ENCODE measurements at regions not wholly inside any gene's neighbourhood (a gene's known extent, or its start where the extent isn't known, plus 50 kb on each side); places are given as distances from the start of the nearest gene placed in this dataset.
"Not testable (repeated sequence)": the region's sequence is repeated elsewhere in the genome, so short reads cannot be mapped to it uniquely, and the experiment has no call there.

GRCh38 chr2:49619804-49620203 is 465.5 kb upstream of the FSHR start:
- DNase-seq (ENCODE audit: low read depth): no peak
- TF ChIP-seq CTCF (IDR thresholded peaks at IDR 0.05; ENCODE audit: control insufficient read depth, insufficient read depth, low read depth, low read length, missing control alignments): no peak
- H3K4me3 ChIP-seq (ENCODE audit: control insufficient read depth, low read depth, low read length): no peak overlapping the region

GRCh38 chr2:49618491-49618890 is 464.2 kb upstream of the FSHR start:
- H3K4me3 ChIP-seq (ENCODE audit: control insufficient read depth, low read depth, low read length): no peak overlapping the region
- no peak for DNase-seq (ENCODE audit: low read depth)
- TF ChIP-seq CTCF (IDR thresholded peaks at IDR 0.05; ENCODE audit: control insufficient read depth, insufficient read depth, low read depth, low read length, missing control alignments): no peak

- DNase-seq (ENCODE audit: low read depth): no peak
- no peak for TF ChIP-seq CTCF (IDR thresholded peaks at IDR 0.05; ENCODE audit: control insufficient read depth, insufficient read depth, low read depth, low read length, missing control alignments)
These were observed 462.5 kb upstream of the FSHR start for GRCh38 chr2:49616800-49617199.

GRCh38 chr2:49611796-49612195 is 457.5 kb upstream of the FSHR start:
- not testable (repeated sequence) for DNase-seq (ENCODE audit: low read depth); H3K4me3 ChIP-seq (ENCODE audit: control insufficient read depth, low read depth, low read length)

More at GRCh38 chr2:49616800-49617199, 462.5 kb upstream of the FSHR start:
- no peak overlapping the region for H3K4me3 ChIP-seq (ENCODE audit: control insufficient read depth, low read depth, low read length)

GRCh38 chr2:49600524-49600923 is 446.2 kb upstream of the FSHR start:
- DNase-seq (ENCODE audit: low read depth): no peak
- H3K4me3 ChIP-seq (ENCODE audit: control insufficient read depth, low read depth, low read length): no peak overlapping the region
- no peak for TF ChIP-seq CTCF (IDR thresholded peaks at IDR 0.05; ENCODE audit: control insufficient read depth, insufficient read depth, low read depth, low read length, missing control alignments)

- no peak overlapping the region for H3K4me3 ChIP-seq (ENCODE audit: control insufficient read depth, low read depth, low read length)
- TF ChIP-seq CTCF (IDR thresholded peaks at IDR 0.05; ENCODE audit: control insufficient read depth, insufficient read depth, low read depth, low read length, missing control alignments): no peak
- no peak for DNase-seq (ENCODE audit: low read depth)
These were observed 443.9 kb upstream of the FSHR start for GRCh38 chr2:49598231-49598630.

- no peak for DNase-seq (ENCODE audit: low read depth)
- H3K4me3 ChIP-seq (ENCODE audit: control insufficient read depth, low read depth, low read length): no peak overlapping the region
- TF ChIP-seq CTCF (IDR thresholded peaks at IDR 0.05; ENCODE audit: control insufficient read depth, insufficient read depth, low read depth, low read length, missing control alignments): no peak
These were observed 431.6 kb upstream of the FSHR start for GRCh38 chr2:49585921-49586320.
